Mammary epithelial cell (primary cell): ENCODE measurements at regions not wholly inside any gene's neighbourhood (a gene's known extent, or its start where the extent isn't known, plus 50 kb on each side); places are given as distances from the start of the nearest gene placed in this dataset.

Experiments used
- CTCF ChIP-seq, 2 donors: IDR thresholded peaks in 1 of 2; conservative IDR thresholded peaks in 1 of 2; 2 replicates each; pipeline ENCODE4 v1.5.1; 2011 to 2012; ENCODE audit warnings: inconsistent platforms in 2 of 2, low read length in 2 of 2, mild to moderate bottlenecking in 2 of 2, control low read depth in 1 of 2, low read depth in 1 of 2; ENCODE audit not compliant: insufficient read depth in 1 of 2; ENCODE audit errors: extremely low read depth in 1 of 2
- EZH2 ChIP-seq: IDR thresholded peaks from 2 replicates; pipeline ENCODE4 v1.6.1; 2012; ENCODE audit warnings: low read length, inconsistent platforms, borderline replicate concordance

GRCh38 chr2:57760381-57760801 is 286.2 kb upstream of the VRK2 start:
- TF ChIP-seq CTCF (conservative IDR thresholded peaks at IDR 0.05 in 1 of 2, IDR thresholded peaks at IDR 0.05 in 1 of 2; ENCODE audit: extremely low read depth in 1 of 2, insufficient read depth in 1 of 2, low read depth in 1 of 2, low read length in 2 of 2) (no peak), EZH2 (no peak)
